ENCODE measurements at regions not wholly inside any gene's neighbourhood (a gene's known extent, or its start where the extent isn't known, plus 50 kb on each side); places are given as distances from the start of the nearest gene placed in this dataset.

GRCh38 chr4:30460818-30461217 lies 259.4 kb upstream of the PCDH7 start:
- TF ChIP-seq, protein P1, sequence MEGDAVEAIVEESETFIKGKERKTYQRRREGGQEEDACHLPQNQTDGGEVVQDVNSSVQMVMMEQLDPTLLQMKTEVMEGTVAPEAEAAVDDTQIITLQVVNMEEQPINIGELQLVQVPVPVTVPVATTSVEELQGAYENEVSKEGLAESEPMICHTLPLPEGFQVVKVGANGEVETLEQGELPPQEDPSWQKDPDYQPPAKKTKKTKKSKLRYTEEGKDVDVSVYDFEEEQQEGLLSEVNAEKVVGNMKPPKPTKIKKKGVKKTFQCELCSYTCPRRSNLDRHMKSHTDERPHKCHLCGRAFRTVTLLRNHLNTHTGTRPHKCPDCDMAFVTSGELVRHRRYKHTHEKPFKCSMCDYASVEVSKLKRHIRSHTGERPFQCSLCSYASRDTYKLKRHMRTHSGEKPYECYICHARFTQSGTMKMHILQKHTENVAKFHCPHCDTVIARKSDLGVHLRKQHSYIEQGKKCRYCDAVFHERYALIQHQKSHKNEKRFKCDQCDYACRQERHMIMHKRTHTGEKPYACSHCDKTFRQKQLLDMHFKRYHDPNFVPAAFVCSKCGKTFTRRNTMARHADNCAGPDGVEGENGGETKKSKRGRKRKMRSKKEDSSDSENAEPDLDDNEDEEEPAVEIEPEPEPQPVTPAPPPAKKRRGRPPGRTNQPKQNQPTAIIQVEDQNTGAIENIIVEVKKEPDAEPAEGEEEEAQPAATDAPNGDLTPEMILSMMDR (IDR thresholded peaks at IDR 0.05): no peak
- no peak for TF ChIP-seq POLR2A (IDR thresholded peaks at IDR 0.05)
